ENCODE measurements at regions not wholly inside any gene's neighbourhood (a gene's known extent, or its start where the extent isn't known, plus 50 kb on each side); places are given as distances from the start of the nearest gene placed in this dataset.

- no peaks in the 10 kb centered on the region for H4K20me1 ChIP-seq (ENCODE audit: insufficient read depth)
- H3K9me2 ChIP-seq (ENCODE audit: insufficient read depth), result no peaks in the 10 kb centered on the region
- H3K4me1 ChIP-seq (replicated peaks; ENCODE audit: insufficient read depth), result no peaks in the 10 kb centered on the region
- H3K4me2 ChIP-seq, result no peak overlapping the region
- no peaks in the 10 kb centered on the region for H3F3A ChIP-seq (ENCODE audit: insufficient read depth, low read depth)
- H3K36me3 ChIP-seq (ENCODE audit: low read depth), result no peaks in the 10 kb centered on the region
- TF ChIP-seq EZH2 (IDR thresholded peaks at IDR 0.05; ENCODE audit: low read depth) (no peak), CTCF (conservative IDR thresholded peaks at IDR 0.05) (no peak)
- H3K27ac ChIP-seq, result no peak overlapping the region
- ChIA-PET CTCF (no interaction called here), POLR2A (ENCODE audit: unreplicated experiment) (no interaction called here)
- peaks cover 91% of the 10 kb centered on the region for H3K27me3 ChIP-seq (ENCODE audit: insufficient read depth, low read depth)
- H2AFZ ChIP-seq, result no peak overlapping the region
- H3K79me2 ChIP-seq (ENCODE audit: low read depth), result no peaks in the 10 kb centered on the region
- intact Hi-C loops (cut with micrococcal nuclease; ENCODE audit: unreplicated experiment), result no loop called here
- no peaks in the 10 kb centered on the region for H3K9me3 ChIP-seq (ENCODE audit: insufficient read depth, low read depth)
- H3K4me3 ChIP-seq, result no peak overlapping the region
- BruUV-seq (replicated peaks), result no TSS peak
- no peak for DNase-seq
These were observed 211.3 kb downstream of the AACS start for GRCh38 chr12:125276567-125276966.

GRCh38 chr12:125280482-125281377, 215.5 kb downstream of the AACS start:
- Histone ChIP-seq H3K27ac (no peak overlapping the region), H4K20me1 (ENCODE audit: insufficient read depth) (no peaks in the 10 kb centered on the region), H3K4me2 (no peak overlapping the region), H3K4me3 (no peak overlapping the region), H2AFZ (no peak overlapping the region), H3K4me1 (replicated peaks; ENCODE audit: insufficient read depth) (no peaks in the 10 kb centered on the region), H3K36me3 (ENCODE audit: low read depth) (no peaks in the 10 kb centered on the region), H3K27me3 (ENCODE audit: insufficient read depth, low read depth) (peaks cover 90% of the 10 kb centered on the region), H3K79me2 (ENCODE audit: low read depth) (no peaks in the 10 kb centered on the region), H3F3A (ENCODE audit: insufficient read depth, low read depth) (no peaks in the 10 kb centered on the region), H3K9me2 (ENCODE audit: insufficient read depth) (no peaks in the 10 kb centered on the region), H3K9me3 (ENCODE audit: insufficient read depth, low read depth) (no peaks in the 10 kb centered on the region)
- POLR2A ChIA-PET (ENCODE audit: unreplicated experiment), result no interaction called here
- CTCF ChIA-PET, result no interaction called here
- TF ChIP-seq EZH2 (IDR thresholded peaks at IDR 0.05; ENCODE audit: low read depth) (no peak), CTCF (conservative IDR thresholded peaks at IDR 0.05) (no peak)
- no TSS peak for BruUV-seq (replicated peaks)
- intact Hi-C loops (cut with micrococcal nuclease; ENCODE audit: unreplicated experiment), result no loop called here
- no peak for DNase-seq

- ChIA-PET CTCF (no interaction called here), POLR2A (ENCODE audit: unreplicated experiment) (no interaction called here)
- no TSS peak for BruUV-seq (replicated peaks)
- Histone ChIP-seq H3K36me3 (ENCODE audit: low read depth) (no peaks in the 10 kb centered on the region), H3K27ac (no peak overlapping the region), H3K4me1 (replicated peaks; ENCODE audit: insufficient read depth) (no peaks in the 10 kb centered on the region), H3K9me3 (ENCODE audit: insufficient read depth, low read depth) (no peaks in the 10 kb centered on the region), H3K79me2 (ENCODE audit: low read depth) (no peaks in the 10 kb centered on the region), H3F3A (ENCODE audit: insufficient read depth, low read depth) (no peaks in the 10 kb centered on the region), H3K4me3 (no peak overlapping the region), H3K27me3 (ENCODE audit: insufficient read depth, low read depth) (peaks cover 88% of the 10 kb centered on the region), H4K20me1 (ENCODE audit: insufficient read depth) (no peaks in the 10 kb centered on the region), H3K9me2 (ENCODE audit: insufficient read depth) (no peaks in the 10 kb centered on the region), H3K4me2 (no peak overlapping the region), H2AFZ (no peak overlapping the region)
- DNase-seq, result no peak
- no peak for TF ChIP-seq EZH2 (IDR thresholded peaks at IDR 0.05; ENCODE audit: low read depth)
- no peak for TF ChIP-seq CTCF (conservative IDR thresholded peaks at IDR 0.05)
- intact Hi-C loops (cut with micrococcal nuclease; ENCODE audit: unreplicated experiment), result no loop called here
These were observed 217.7 kb downstream of the AACS start for GRCh38 chr12:125282921-125283320.
